GM12878 (cell line): ENCODE measurements at regions not wholly inside any gene's neighbourhood (a gene's known extent, or its start where the extent isn't known, plus 50 kb on each side); places are given as distances from the start of the nearest gene placed in this dataset.

Experiments
- ATAC-seq: fragments of 200-7000 bp; cut with Tn5 transposase; 3 replicates; pipeline ENCODE4 v1.9.1; 2020; ENCODE audit warnings: mild to moderate bottlenecking, moderate library complexity
- BruUV-seq: library from RNA; stranded (reverse); fragments of 400-500 nt; replicated peaks from 2 replicates; lab custom pipeline; 2021; lab: Mats Ljungman, UMichigan
- CTCF ChIA-PET: fragments of 300-600 bp; sonication (Branson Sonifier 250); formaldehyde crosslinking; extraction: SDS; loops from one replicate; lab custom pipeline; 2021; ENCODE audit warnings: inconsistent platforms; lab: Yijun Ruan, JAX
- POLR2A ChIA-PET: fragments of 350-600 bp; formaldehyde crosslinking; extraction: SDS; loops from one replicate; lab custom pipeline; 2021; ENCODE audit warnings: inconsistent platforms; lab: Charles Lee
- RAD21 ChIA-PET: fragments of 300-600 bp; sonication (Branson Sonifier 250); formaldehyde crosslinking; loops from one replicate; lab custom pipeline; 2023; ENCODE audit warnings: antibody characterized with exemption; ENCODE audit not compliant: unreplicated experiment; lab: Charles Lee
- SMC1A ChIA-PET: fragments of 300-600 bp; sonication (Branson Sonifier 250); formaldehyde crosslinking; loops from one replicate; lab custom pipeline; 2023; ENCODE audit not compliant: unreplicated experiment, uncharacterized antibody; lab: Charles Lee
- DNase-seq: peaks from one replicate; pipeline ENCODE4 v3.0.0-alpha.2; 2011; ENCODE audit warnings: low read depth, low spot score
- FAIRE-seq: peaks from 3 replicates; lab custom pipeline; 2011; peaks lifted over from hg19 to GRCh38; lab: Jason Lieb, UNC
- H2AFZ ChIP-seq: 2 replicates; pipeline ENCODE4 v1.6.0; 2011; ENCODE audit warnings: low read depth, low read length, control low read depth; ENCODE audit not compliant: control insufficient read depth
- H3K27ac ChIP-seq: 2 replicates; pipeline ENCODE4 v1.5.1; 2011; ENCODE audit warnings: control low read depth; ENCODE audit not compliant: control insufficient read depth, insufficient read depth
- H3K27me3 ChIP-seq, 2 experiments: replicated peaks in 1 of 2; 2 replicates each; pipeline versions ENCODE4 v1.6.0 to v1.6.1; 2011; ENCODE audit warnings: low read length in 1 of 2; ENCODE audit not compliant: control insufficient read depth in 2 of 2, insufficient read depth in 2 of 2
- H3K36me3 ChIP-seq, 2 experiments: 2 replicates each; pipeline ENCODE4 v1.5.1; 2011; ENCODE audit warnings: low read length in 1 of 2; ENCODE audit not compliant: control insufficient read depth in 2 of 2, insufficient read depth in 2 of 2
- H3K4me1 ChIP-seq: 2 replicates; pipeline ENCODE4 v1.6.1; 2011; ENCODE audit warnings: mild to moderate bottlenecking, low read length, moderate library complexity, mixed read lengths; ENCODE audit not compliant: control insufficient read depth, insufficient read depth
- H3K4me2 ChIP-seq: 2 replicates; pipeline ENCODE4 v1.6.0; 2011; ENCODE audit warnings: control low read depth; ENCODE audit not compliant: control insufficient read depth, insufficient read depth
- H3K4me3 ChIP-seq: fragments of 200-600 bp; sonication (generic); 2 replicates; pipeline ENCODE4 v1.5.1; 2016
- H3K79me2 ChIP-seq: 2 replicates; pipeline ENCODE4 v1.6.0; 2011; ENCODE audit warnings: low read length; ENCODE audit not compliant: control insufficient read depth, insufficient read depth
- H3K9ac ChIP-seq: 2 replicates; pipeline ENCODE4 v1.8.0; 2011; ENCODE audit warnings: low read length, control low read depth, mixed read lengths; ENCODE audit not compliant: control insufficient read depth, insufficient read depth
- H3K9me3 ChIP-seq: replicated peaks from 3 replicates; pipeline ENCODE4 v1.5.1; 2011; ENCODE audit warnings: mild to moderate bottlenecking, low read length; ENCODE audit not compliant: control insufficient read depth, insufficient read depth
- H4K20me1 ChIP-seq: 2 replicates; pipeline ENCODE4 v1.6.0; 2011; ENCODE audit not compliant: control insufficient read depth, insufficient read depth
- KAT2A ChIP-seq: conservative IDR thresholded peaks from 2 replicates; pipeline ENCODE4 v1.6.1; 2011; ENCODE audit warnings: low read depth, low read length; ENCODE audit not compliant: control insufficient read depth
- RBBP5 ChIP-seq: fragments of 200-600 bp; sonication (generic); conservative IDR thresholded peaks from 2 replicates; pipeline ENCODE4 v1.6.1; 2016
- SPI1 ChIP-seq: IDR thresholded peaks from 2 replicates; pipeline ENCODE4 v1.6.1; 2011; ENCODE audit warnings: low read depth, mild to moderate bottlenecking, low read length, moderate library complexity, borderline replicate concordance; ENCODE audit not compliant: insufficient read depth
- WGBS: methylation state at CpG from one replicate; pipeline ENCODE4 v1.1.6; 2016; ENCODE audit warnings: low lambda C conversion rate; ENCODE audit not compliant: insufficient replicate concordance, insufficient coverage; ENCODE audit errors: missing lambda C conversion rate; 5-methylcytosine and 5-hydroxymethylcytosine counted together
- in situ Hi-C: fragments of 300-500 bp; cut with MboI; formaldehyde crosslinking; loops from 9 replicates; pipeline ENCODE4 v1.14.3; 2018; ENCODE audit warnings: mixed read lengths
- intact Hi-C: fragments of 100-400 bp; cut with micrococcal nuclease; formaldehyde crosslinking; loops from one replicate; pipeline ENCODE4 v1.14.2; 2022; ENCODE audit not compliant: unreplicated experiment
- TF ChIP-seq, protein P1 (sequence below), 3 experiments: IDR thresholded peaks in 2 of 3; conservative IDR thresholded peaks in 1 of 3; 2 replicates each; pipeline ENCODE4 v1.5.1; 2011; ENCODE audit warnings: low read depth in 3 of 3, low read length in 3 of 3, mild to moderate bottlenecking in 3 of 3, control low read depth in 2 of 3, moderate library complexity in 2 of 3, inconsistent platforms in 1 of 3, mixed read lengths in 1 of 3; ENCODE audit not compliant: control insufficient read depth in 2 of 3, insufficient read depth in 1 of 3; ENCODE audit errors: extremely low read depth in 1 of 3

DNA sequence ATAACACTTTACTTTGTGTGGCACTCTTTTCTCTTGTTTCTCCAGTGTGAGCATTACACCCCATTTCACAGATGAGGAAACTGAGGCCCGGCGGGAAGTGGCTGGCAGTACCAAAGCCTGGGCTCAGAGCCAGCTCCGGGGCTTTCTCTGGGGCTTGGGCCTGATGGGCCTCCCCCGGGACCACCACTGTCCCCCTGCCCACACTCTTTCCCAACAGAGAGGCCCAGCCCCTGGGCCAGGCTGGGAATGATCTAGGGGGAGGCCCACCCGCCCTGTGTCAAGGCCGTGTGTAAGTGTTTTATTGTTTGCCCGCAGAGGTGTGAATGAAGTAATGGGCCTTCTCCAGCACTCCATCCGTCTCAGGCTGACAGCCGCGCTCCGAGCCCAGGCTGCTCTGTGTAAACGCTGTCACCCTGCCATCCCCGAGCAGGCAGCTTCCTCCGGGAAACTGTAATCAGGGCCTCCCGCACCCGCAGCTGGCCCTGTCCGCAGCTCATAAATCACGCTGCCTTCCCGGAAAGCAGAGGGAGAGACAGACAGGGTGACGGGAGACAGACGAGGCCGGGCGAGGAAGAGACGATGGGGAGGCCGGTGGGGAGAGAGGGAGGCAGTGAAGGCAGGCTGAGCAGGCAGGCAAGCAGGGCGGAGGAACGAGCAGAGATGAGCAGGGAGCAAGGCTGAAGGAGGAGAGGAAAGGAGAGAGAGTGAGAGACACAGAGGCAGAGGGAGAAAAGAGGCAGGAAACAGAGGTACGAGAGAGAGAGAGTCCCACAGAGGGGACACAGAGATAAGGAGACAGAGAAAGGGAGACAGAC lies 109.7 kb upstream of the ZBTB40 start:
- no TSS peak for BruUV-seq
- Histone ChIP-seq H3K36me3 (no peaks in the 10 kb centered on the region), H3K4me1 (no peaks in the 10 kb centered on the region), H3K9ac (no peak overlapping the region), H3K9me3 (no peaks in the 10 kb centered on the region), H3K27me3 (no peaks in the 10 kb centered on the region; a peak in 1 of 4 replicates), H3K27ac (no peak overlapping the region), H4K20me1 (no peaks in the 10 kb centered on the region), H3K4me2 (no peak overlapping the region), H3K79me2 (no peaks in the 10 kb centered on the region), H2AFZ (no peak overlapping the region), H3K4me3 (no peak overlapping the region)
- FAIRE-seq (no peak), DNase-seq (no peak), ATAC-seq (no peak)
- WGBS = 18% methylated on average over 27 of the region's 28 CpGs
- intact Hi-C loops = no loop called here
- SMC1A ChIA-PET = no interaction called here
- CTCF ChIA-PET = no interaction called here
- POLR2A ChIA-PET = no interaction called here
- TF ChIP-seq RBBP5 (no peak), KAT2A (no peak), SPI1 (no peak)
- TF ChIP-seq, protein P1, sequence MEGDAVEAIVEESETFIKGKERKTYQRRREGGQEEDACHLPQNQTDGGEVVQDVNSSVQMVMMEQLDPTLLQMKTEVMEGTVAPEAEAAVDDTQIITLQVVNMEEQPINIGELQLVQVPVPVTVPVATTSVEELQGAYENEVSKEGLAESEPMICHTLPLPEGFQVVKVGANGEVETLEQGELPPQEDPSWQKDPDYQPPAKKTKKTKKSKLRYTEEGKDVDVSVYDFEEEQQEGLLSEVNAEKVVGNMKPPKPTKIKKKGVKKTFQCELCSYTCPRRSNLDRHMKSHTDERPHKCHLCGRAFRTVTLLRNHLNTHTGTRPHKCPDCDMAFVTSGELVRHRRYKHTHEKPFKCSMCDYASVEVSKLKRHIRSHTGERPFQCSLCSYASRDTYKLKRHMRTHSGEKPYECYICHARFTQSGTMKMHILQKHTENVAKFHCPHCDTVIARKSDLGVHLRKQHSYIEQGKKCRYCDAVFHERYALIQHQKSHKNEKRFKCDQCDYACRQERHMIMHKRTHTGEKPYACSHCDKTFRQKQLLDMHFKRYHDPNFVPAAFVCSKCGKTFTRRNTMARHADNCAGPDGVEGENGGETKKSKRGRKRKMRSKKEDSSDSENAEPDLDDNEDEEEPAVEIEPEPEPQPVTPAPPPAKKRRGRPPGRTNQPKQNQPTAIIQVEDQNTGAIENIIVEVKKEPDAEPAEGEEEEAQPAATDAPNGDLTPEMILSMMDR (IDR thresholded peaks at IDR 0.05 in 2 of 3, conservative IDR thresholded peaks at IDR 0.05 in 1 of 3; ENCODE audit: control insufficient read depth in 2 of 3, extremely low read depth in 1 of 3, insufficient read depth in 1 of 3, low read depth in 3 of 3, low read length in 3 of 3) = no peak
- in situ Hi-C loops = no loop called here
- RAD21 ChIA-PET = no interaction called here
